Fibroblast of upper back skin (primary cell): ENCODE measurements at regions not wholly inside any gene's neighbourhood (a gene's known extent, or its start where the extent isn't known, plus 50 kb on each side); places are given as distances from the start of the nearest gene placed in this dataset.

Experiments
- DNase-seq: peaks from one replicate; pipeline ENCODE4 v3.0.0-alpha.2; 2013

GRCh38 chr12:25004447-25004846 lies 55.5 kb upstream of the BCAT1 start:
- DNase-seq: no peak

- no peak for DNase-seq
These were observed 52.4 kb upstream of the BCAT1 start for GRCh38 chr12:25001311-25001710.
